H1 (cell line): ENCODE measurements at regions not wholly inside any gene's neighbourhood (a gene's known extent, or its start where the extent isn't known, plus 50 kb on each side); places are given as distances from the start of the nearest gene placed in this dataset.

Source experiments
- CHD7 ChIP-seq: fragments of 300-600 bp; sonication (generic); IDR thresholded peaks from 2 replicates; pipeline ENCODE4 v1.7.1; 2012; ENCODE audit warnings: low read length, moderate library complexity, mild to moderate bottlenecking, inconsistent platforms; ENCODE audit not compliant: insufficient replicate concordance
- CTCF ChIP-seq, 3 experiments: IDR thresholded peaks; 1 replicate in 2 of 3; 2 replicates in 1 of 3; pipeline versions ENCODE4 v1.5.1 to v1.6.1; 2011; ENCODE audit warnings: low read length in 3 of 3, mild to moderate bottlenecking in 3 of 3, inconsistent platforms in 2 of 3, low read depth in 1 of 3, moderate library complexity in 1 of 3; ENCODE audit not compliant: insufficient read depth in 1 of 3; ENCODE audit errors: control extremely low read depth in 1 of 3
- EZH2 ChIP-seq: fragments of 200-600 bp; sonication (generic); IDR thresholded peaks from 2 replicates; pipeline ENCODE4 v1.7.1; 2012; ENCODE audit warnings: low read depth, mild to moderate bottlenecking, moderate library complexity, low read length, inconsistent platforms; ENCODE audit not compliant: severe bottlenecking
- GABPA ChIP-seq: IDR thresholded peaks from 2 replicates; pipeline ENCODE4 v1.6.1; 2011; ENCODE audit warnings: mild to moderate bottlenecking, low read length, moderate library complexity, borderline replicate concordance; ENCODE audit not compliant: insufficient read depth
- PHF8 ChIP-seq: fragments of 200-600 bp; sonication (generic); conservative IDR thresholded peaks from 2 replicates; pipeline ENCODE4 v1.7.1; 2012; ENCODE audit warnings: low read depth, mild to moderate bottlenecking, inconsistent platforms, low read length, moderate library complexity
- POLR2A ChIP-seq, 2 experiments: IDR thresholded peaks; 1 replicate in 1 of 2; 2 replicates in 1 of 2; pipeline ENCODE4 v1.6.1; 2011; ENCODE audit warnings: low read depth in 2 of 2, low read length in 2 of 2, mild to moderate bottlenecking in 2 of 2; ENCODE audit errors: control extremely low read depth in 1 of 2
- SP1 ChIP-seq: IDR thresholded peaks from 2 replicates; pipeline ENCODE4 v1.6.1; 2011; ENCODE audit warnings: low read depth, low read length
- TBP ChIP-seq: IDR thresholded peaks from 2 replicates; pipeline ENCODE4 v1.6.1; 2011; ENCODE audit warnings: low read depth, low read length, improper control_type of control experiment
- USF2 ChIP-seq: IDR thresholded peaks from 2 replicates; pipeline ENCODE4 v1.6.1; 2011; ENCODE audit warnings: low read length, improper control_type of control experiment
- YY1 ChIP-seq: IDR thresholded peaks from 2 replicates; pipeline ENCODE4 v1.6.1; 2011; ENCODE audit warnings: low read depth, mild to moderate bottlenecking, low read length

- TF ChIP-seq YY1, result no peak
- TF ChIP-seq SP1, result no peak
- no peak for TF ChIP-seq EZH2
- TF ChIP-seq TBP, result no peak
- no peak for TF ChIP-seq CHD7
- TF ChIP-seq POLR2A (IDR thresholded peaks at IDR 0.05; ENCODE audit: control extremely low read depth in 1 of 2, low read depth in 2 of 2, low read length in 2 of 2), result no peak
- TF ChIP-seq CTCF (IDR thresholded peaks at IDR 0.05; ENCODE audit: control extremely low read depth in 1 of 3, insufficient read depth in 1 of 3, low read depth in 1 of 3, low read length in 3 of 3), result no peak
- TF ChIP-seq GABPA, result no peak
- TF ChIP-seq PHF8, result no peak
- TF ChIP-seq USF2, result no peak
Observed at GRCh38 chrX:40502688-40503087, 78.1 kb upstream of the ATP6AP2 start.
